ENCODE measurements at regions not wholly inside any gene's neighbourhood (a gene's known extent, or its start where the extent isn't known, plus 50 kb on each side); places are given as distances from the start of the nearest gene placed in this dataset.
"Not testable (repeated sequence)": the region's sequence is repeated elsewhere in the genome, so short reads cannot be mapped to it uniquely, and the experiment has no call there.

GRCh38 chr2:869357-869871, 81.2 kb upstream of the SNTG2 start:
- DNase-seq, result peak; percentile 22
- H3K9ac ChIP-seq (ENCODE audit: extremely low read depth, low read length, poor library complexity, severe bottlenecking), result no peak overlapping the region
- TF ChIP-seq CTCF (conservative IDR thresholded peaks at IDR 0.05), result no peak
- Mint-ChIP-seq H3K27me3 (ENCODE audit: insufficient read depth) (peaks cover 11% of the 10 kb centered on the region), H3K4me1 (peaks cover 22% of the 10 kb centered on the region), H3K27ac (no peak overlapping the region), H3K4me3 (no peak overlapping the region), H3K9me3 (no peaks in the 10 kb centered on the region), H3K36me3 (ENCODE audit: low read depth) (no peaks in the 10 kb centered on the region)
- H3K36me3 ChIP-seq (ENCODE audit: control insufficient read depth, insufficient read depth, low read length), result no peaks in the 10 kb centered on the region
- WGBS, 2 experiments (ENCODE audit: insufficient coverage in 1 of 2, insufficient read length in 1 of 2), result 90 to 100% methylated on average over 1 to 16 of the region's 16 CpGs
- no peak overlapping the region for H3K4me3 ChIP-seq (ENCODE audit: low read length)
- no peaks in the 10 kb centered on the region for H3K27me3 ChIP-seq (ENCODE audit: control insufficient read depth, insufficient read depth, low read length, poor library complexity, severe bottlenecking)
- H3K4me1 ChIP-seq (ENCODE audit: control insufficient read depth, insufficient read depth, low read length), result peaks cover 6% of the 10 kb centered on the region
- no peak overlapping the region for H3K27ac ChIP-seq (ENCODE audit: low read depth, low read length)
- H3K9me3 ChIP-seq (ENCODE audit: control insufficient read depth, low read length), result no peaks in the 10 kb centered on the region

- H3K27me3 Mint-ChIP-seq (ENCODE audit: insufficient read depth), result peaks cover 13% of the 10 kb centered on the region
- H3K4me1 Mint-ChIP-seq, result peaks cover 22% of the 10 kb centered on the region
- not testable (repeated sequence) for H3K36me3 Mint-ChIP-seq (ENCODE audit: low read depth); H3K4me3 Mint-ChIP-seq; DNase-seq; H3K4me3 ChIP-seq (ENCODE audit: low read length); H3K9ac ChIP-seq (ENCODE audit: extremely low read depth, low read length, poor library complexity, severe bottlenecking); H3K36me3 ChIP-seq (ENCODE audit: control insufficient read depth, insufficient read depth, low read length); H3K27ac Mint-ChIP-seq; H3K27me3 ChIP-seq (ENCODE audit: control insufficient read depth, insufficient read depth, low read length, poor library complexity, severe bottlenecking); H3K9me3 ChIP-seq (ENCODE audit: control insufficient read depth, low read length); H3K4me1 ChIP-seq (ENCODE audit: control insufficient read depth, insufficient read depth, low read length); H3K9me3 Mint-ChIP-seq; H3K27ac ChIP-seq (ENCODE audit: low read depth, low read length)
- WGBS, 2 experiments (ENCODE audit: insufficient coverage in 1 of 2, insufficient read length in 1 of 2), result 95 to 100% methylated on average over 24 to 44 of the region's 51 CpGs
These were observed 81.8 kb upstream of the SNTG2 start for GRCh38 chr2:868857-869256.

- WGBS, 2 experiments (ENCODE audit: insufficient coverage in 1 of 2, insufficient read length in 1 of 2), result 90 to 91% methylated on average over 9 of the region's 9 CpGs
- H3K9ac ChIP-seq (ENCODE audit: extremely low read depth, low read length, poor library complexity, severe bottlenecking), result no peak overlapping the region
- H3K36me3 ChIP-seq (ENCODE audit: control insufficient read depth, insufficient read depth, low read length), result no peaks in the 10 kb centered on the region
- TF ChIP-seq CTCF (conservative IDR thresholded peaks at IDR 0.05), result no peak
- H3K27me3 ChIP-seq (ENCODE audit: control insufficient read depth, insufficient read depth, low read length, poor library complexity, severe bottlenecking), result no peaks in the 10 kb centered on the region
- Mint-ChIP-seq H3K9me3 (no peaks in the 10 kb centered on the region), H3K27me3 (ENCODE audit: insufficient read depth) (peaks cover 17% of the 10 kb centered on the region), H3K4me1 (peaks cover 22% of the 10 kb centered on the region), H3K36me3 (ENCODE audit: low read depth) (no peaks in the 10 kb centered on the region), H3K27ac (no peak overlapping the region), H3K4me3 (no peak overlapping the region)
- H3K27ac ChIP-seq (ENCODE audit: low read depth, low read length), result no peak overlapping the region
- H3K9me3 ChIP-seq (ENCODE audit: control insufficient read depth, low read length), result no peaks in the 10 kb centered on the region
- H3K4me3 ChIP-seq (ENCODE audit: low read length), result no peak overlapping the region
- peaks cover 6% of the 10 kb centered on the region for H3K4me1 ChIP-seq (ENCODE audit: control insufficient read depth, insufficient read depth, low read length)
- DNase-seq, result peak; percentile 38
These were observed 83.4 kb upstream of the SNTG2 start for GRCh38 chr2:867296-867695.

- H3K9me3 ChIP-seq (ENCODE audit: control insufficient read depth, low read length), result no peaks in the 10 kb centered on the region
- no peak overlapping the region for H3K27ac ChIP-seq (ENCODE audit: low read depth, low read length)
- no peak overlapping the region for H3K9ac ChIP-seq (ENCODE audit: extremely low read depth, low read length, poor library complexity, severe bottlenecking)
- H3K27ac Mint-ChIP-seq, result peak overlapping the region; percentile 73
- no peak overlapping the region for H3K4me3 Mint-ChIP-seq
- H3K4me3 ChIP-seq (ENCODE audit: low read length), result no peak overlapping the region
- H3K4me1 ChIP-seq (ENCODE audit: control insufficient read depth, insufficient read depth, low read length), result peaks cover 6% of the 10 kb centered on the region
- no peaks in the 10 kb centered on the region for H3K36me3 ChIP-seq (ENCODE audit: control insufficient read depth, insufficient read depth, low read length)
- H3K27me3 Mint-ChIP-seq (ENCODE audit: insufficient read depth), result peaks cover 20% of the 10 kb centered on the region
- H3K36me3 Mint-ChIP-seq (ENCODE audit: low read depth), result no peaks in the 10 kb centered on the region
- no peaks in the 10 kb centered on the region for H3K27me3 ChIP-seq (ENCODE audit: control insufficient read depth, insufficient read depth, low read length, poor library complexity, severe bottlenecking)
- H3K9me3 Mint-ChIP-seq, result no peaks in the 10 kb centered on the region
- DNase-seq, result peak; percentile 52
- 78 to 79% methylated on average over 3 to 6 of the region's 6 CpGs for WGBS, 2 experiments (ENCODE audit: insufficient coverage in 1 of 2, insufficient read length in 1 of 2)
- H3K4me1 Mint-ChIP-seq, result peaks cover 22% of the 10 kb centered on the region
- no peak for TF ChIP-seq CTCF (conservative IDR thresholded peaks at IDR 0.05)
These were observed 83.8 kb upstream of the SNTG2 start for GRCh38 chr2:866887-867286.

All from endodermal cell (in vitro differentiated cells).